OCI-LY3 (cell line): ENCODE measurements at regions not wholly inside any gene's neighbourhood (a gene's known extent, or its start where the extent isn't known, plus 50 kb on each side); places are given as distances from the start of the nearest gene placed in this dataset.

Experiments
- H2AFZ ChIP-seq: fragments of 200-600, 300-600 bp; shearing (Covaris generic); 2 replicates; pipeline ENCODE4 v1.6.0; 2014; ENCODE audit warnings: antibody characterized with exemption, low read depth, low read length
- H3K27ac ChIP-seq: fragments of 200-600, 300-600 bp; sonication (generic); 2 replicates; pipeline ENCODE4 v1.5.1; 2014; ENCODE audit warnings: mild to moderate bottlenecking, low read length, moderate library complexity, mixed read lengths
- H3K27me3 ChIP-seq: fragments of 200-600, 300-600 bp; sonication (generic); 2 replicates; pipeline ENCODE4 v1.6.1; 2014; ENCODE audit warnings: low read depth, low read length, mixed read lengths
- H3K36me3 ChIP-seq: fragments of 200-600, 300-600 bp; sonication (generic); replicated peaks from 2 replicates; pipeline ENCODE3; 2014; ENCODE audit warnings: low read depth, low read length, mixed read lengths
- H3K4me1 ChIP-seq: fragments of 300-600, 200-600 bp; sonication (generic); 2 replicates; pipeline ENCODE4 v1.6.1; 2014; ENCODE audit warnings: low read length, mixed read lengths
- H3K4me2 ChIP-seq: fragments of 200-600, 300-600 bp; sonication (generic); 2 replicates; pipeline ENCODE4 v1.6.1; 2014; ENCODE audit warnings: low read length, mixed read lengths
- H3K4me3 ChIP-seq: fragments of 300-600, 200-600 bp; sonication (generic); 2 replicates; pipeline ENCODE4 v1.5.1; 2014; ENCODE audit warnings: antibody characterized with exemption, mild to moderate bottlenecking, low read length, moderate library complexity
- H3K79me2 ChIP-seq: fragments of 300-600, 200-600 bp; shearing (Covaris generic); 2 replicates; pipeline ENCODE4 v1.6.1; 2014; ENCODE audit warnings: mild to moderate bottlenecking, low read length, mixed read lengths
- H3K9ac ChIP-seq: fragments of 300-600, 200-600 bp; shearing (Covaris generic); 2 replicates; pipeline ENCODE4 v1.6.0; 2014; ENCODE audit warnings: mild to moderate bottlenecking, low read length, moderate library complexity
- H3K9me3 ChIP-seq: fragments of 200-600, 300-600 bp; shearing (Covaris generic); 2 replicates; pipeline ENCODE4 v1.6.1; 2014; ENCODE audit warnings: low read length, mixed read lengths; ENCODE audit not compliant: insufficient read depth
- H4K20me1 ChIP-seq: fragments of 200-600, 300-600 bp; sonication (generic); 2 replicates; pipeline ENCODE4 v1.6.1; 2016; ENCODE audit warnings: low read length, mixed read lengths; ENCODE audit not compliant: insufficient read depth
- EZH2phosphoT487 ChIP-seq: fragments of 200-600 bp; shearing (Covaris generic); IDR thresholded peaks from 2 replicates; pipeline ENCODE4 v1.6.1; 2018; ENCODE audit warnings: antibody characterized with exemption, mixed run types, low read depth
- TF ChIP-seq, protein P1 (sequence below): fragments of 200-600, 300-600 bp; sonication (generic); IDR thresholded peaks from 2 replicates; pipeline ENCODE4 v1.5.1; 2014; ENCODE audit warnings: antibody characterized with exemption, low read length, low read depth

DNA sequence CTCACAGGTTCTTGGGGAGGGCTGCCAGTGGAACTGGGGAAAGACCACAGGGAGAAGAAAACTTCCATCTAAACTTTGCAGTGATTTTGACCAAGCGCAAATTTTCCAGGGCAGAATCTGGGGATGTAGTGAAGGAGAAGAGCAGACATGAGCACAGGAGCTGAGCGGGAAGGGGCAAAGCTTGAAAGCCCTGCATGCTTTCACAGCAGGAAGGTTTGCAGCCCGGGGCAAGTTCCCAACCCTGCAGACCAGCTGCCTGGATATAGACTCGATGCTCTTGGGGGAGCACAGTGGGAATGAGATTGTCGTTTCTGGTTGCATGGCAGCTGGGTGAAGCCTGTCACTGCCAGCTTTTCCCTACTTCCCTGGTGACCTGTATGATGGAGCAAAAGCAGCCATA lies 276.8 kb upstream of the RORB start:
- H4K20me1 ChIP-seq, result no peaks in the 10 kb centered on the region
- H2AFZ ChIP-seq, result no peak overlapping the region
- no peak overlapping the region for H3K4me3 ChIP-seq
- H3K4me1 ChIP-seq, result no peaks in the 10 kb centered on the region
- no peak overlapping the region for H3K4me2 ChIP-seq
- no peak for TF ChIP-seq EZH2phosphoT487
- TF ChIP-seq, protein P1, sequence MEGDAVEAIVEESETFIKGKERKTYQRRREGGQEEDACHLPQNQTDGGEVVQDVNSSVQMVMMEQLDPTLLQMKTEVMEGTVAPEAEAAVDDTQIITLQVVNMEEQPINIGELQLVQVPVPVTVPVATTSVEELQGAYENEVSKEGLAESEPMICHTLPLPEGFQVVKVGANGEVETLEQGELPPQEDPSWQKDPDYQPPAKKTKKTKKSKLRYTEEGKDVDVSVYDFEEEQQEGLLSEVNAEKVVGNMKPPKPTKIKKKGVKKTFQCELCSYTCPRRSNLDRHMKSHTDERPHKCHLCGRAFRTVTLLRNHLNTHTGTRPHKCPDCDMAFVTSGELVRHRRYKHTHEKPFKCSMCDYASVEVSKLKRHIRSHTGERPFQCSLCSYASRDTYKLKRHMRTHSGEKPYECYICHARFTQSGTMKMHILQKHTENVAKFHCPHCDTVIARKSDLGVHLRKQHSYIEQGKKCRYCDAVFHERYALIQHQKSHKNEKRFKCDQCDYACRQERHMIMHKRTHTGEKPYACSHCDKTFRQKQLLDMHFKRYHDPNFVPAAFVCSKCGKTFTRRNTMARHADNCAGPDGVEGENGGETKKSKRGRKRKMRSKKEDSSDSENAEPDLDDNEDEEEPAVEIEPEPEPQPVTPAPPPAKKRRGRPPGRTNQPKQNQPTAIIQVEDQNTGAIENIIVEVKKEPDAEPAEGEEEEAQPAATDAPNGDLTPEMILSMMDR, result no peak
- no peaks in the 10 kb centered on the region for H3K9me3 ChIP-seq
- no peak overlapping the region for H3K27ac ChIP-seq
- H3K9ac ChIP-seq, result no peak overlapping the region
- H3K36me3 ChIP-seq, result no peaks in the 10 kb centered on the region
- no peaks in the 10 kb centered on the region for H3K27me3 ChIP-seq
- H3K79me2 ChIP-seq, result no peaks in the 10 kb centered on the region

DNA sequence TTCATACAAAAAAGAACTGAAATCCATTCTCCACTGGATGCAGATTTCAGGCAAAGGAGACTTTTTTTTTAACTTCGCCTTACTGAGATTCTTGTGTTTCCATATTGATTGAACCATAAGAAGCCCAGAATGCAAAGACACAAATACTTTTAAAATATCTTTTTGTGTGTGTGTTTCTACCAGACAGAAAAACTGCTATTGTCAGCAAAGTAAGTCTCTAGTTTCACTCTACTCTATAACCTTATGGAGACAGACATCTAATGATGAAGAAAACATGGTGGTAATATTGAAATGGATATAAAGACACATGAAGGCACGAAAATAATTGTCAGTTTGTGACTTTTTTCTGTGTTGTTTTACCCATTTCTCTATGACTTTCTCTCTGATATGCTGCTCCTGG lies 260.3 kb upstream of the RORB start:
- Histone ChIP-seq H3K4me3 (no peak overlapping the region), H3K27me3 (no peaks in the 10 kb centered on the region), H3K79me2 (no peaks in the 10 kb centered on the region), H3K4me2 (no peak overlapping the region), H3K9ac (no peak overlapping the region), H2AFZ (no peak overlapping the region), H3K36me3 (no peaks in the 10 kb centered on the region), H3K4me1 (no peaks in the 10 kb centered on the region), H4K20me1 (no peaks in the 10 kb centered on the region), H3K27ac (no peak overlapping the region), H3K9me3 (no peaks in the 10 kb centered on the region)
- TF ChIP-seq, protein P1, result no peak
- no peak for TF ChIP-seq EZH2phosphoT487

DNA sequence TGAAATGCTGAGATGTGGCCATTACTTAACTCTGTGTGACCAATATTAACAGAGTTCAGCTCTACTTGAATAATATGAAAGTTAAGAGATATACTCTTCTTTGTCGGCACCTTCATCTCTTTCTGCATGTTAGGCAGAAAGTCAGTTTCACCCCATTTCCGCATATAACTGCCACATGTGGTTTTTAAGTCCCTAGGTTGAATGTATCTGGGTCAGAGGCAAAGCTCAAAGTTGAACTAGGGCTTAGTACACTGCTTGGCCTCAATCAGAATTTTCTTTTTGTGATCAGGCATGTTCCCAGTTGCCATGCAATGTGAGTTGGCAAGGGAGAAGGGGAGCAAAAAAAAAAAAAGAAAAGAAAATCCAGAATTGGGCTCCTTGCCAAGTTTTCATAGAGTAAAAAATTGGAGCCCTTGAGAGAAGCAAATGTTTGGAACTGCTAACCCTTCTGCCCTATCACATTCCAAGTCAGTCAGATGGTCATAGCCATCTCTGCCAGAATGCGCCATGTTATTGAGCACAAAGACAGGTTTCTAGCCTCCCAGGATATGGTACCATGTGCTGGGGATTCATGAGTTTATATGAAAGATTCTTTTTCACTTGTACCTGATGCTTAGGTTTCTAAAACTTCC lies 251.2 kb upstream of the RORB start:
- H3K4me2 ChIP-seq, result no peak overlapping the region

DNA sequence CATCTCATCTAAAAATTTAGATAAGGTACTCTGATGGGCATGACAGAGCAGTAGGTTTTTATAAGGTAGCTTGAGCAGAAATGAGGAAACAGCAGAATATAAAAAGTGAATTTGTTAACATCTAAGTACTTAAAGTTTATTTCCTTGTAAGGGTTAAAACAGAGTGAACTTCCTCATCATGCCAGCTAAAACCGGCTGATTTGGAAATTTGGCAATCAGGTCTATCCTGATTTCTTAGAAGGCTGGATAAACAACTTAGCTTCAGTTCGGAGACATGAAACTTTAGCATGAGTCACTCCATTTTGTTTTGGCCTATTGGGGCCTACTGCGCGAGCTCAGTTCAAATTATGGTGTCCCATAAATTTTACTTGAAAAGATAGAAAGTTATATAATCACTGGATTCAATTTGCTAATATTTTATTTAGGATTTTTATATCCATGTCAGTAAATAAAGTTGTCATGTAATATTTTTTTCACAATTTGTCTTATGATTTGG lies 241.6 kb upstream of the RORB start:
- Histone ChIP-seq H3K4me2 (no peak overlapping the region), H3K27ac (no peak overlapping the region), H3K9me3 (no peaks in the 10 kb centered on the region), H4K20me1 (no peaks in the 10 kb centered on the region), H3K4me3 (no peak overlapping the region), H3K27me3 (no peaks in the 10 kb centered on the region), H2AFZ (no peak overlapping the region), H3K36me3 (no peaks in the 10 kb centered on the region), H3K9ac (no peak overlapping the region), H3K79me2 (no peaks in the 10 kb centered on the region), H3K4me1 (no peaks in the 10 kb centered on the region)
- TF ChIP-seq, protein P1, result no peak

More for the DNA sequence above, 251.2 kb upstream of the RORB start:
- H3K27me3 ChIP-seq, result no peaks in the 10 kb centered on the region
- H3K4me1 ChIP-seq, result no peaks in the 10 kb centered on the region
- no peaks in the 10 kb centered on the region for H4K20me1 ChIP-seq
- no peak overlapping the region for H3K4me3 ChIP-seq
- TF ChIP-seq, protein P1, result no peak
- H3K36me3 ChIP-seq, result no peaks in the 10 kb centered on the region
- peak overlapping the region; percentile 35; the same call in 1 of the 2 replicates for H2AFZ ChIP-seq
- no peaks in the 10 kb centered on the region for H3K9me3 ChIP-seq
- no peaks in the 10 kb centered on the region for H3K79me2 ChIP-seq
- H3K27ac ChIP-seq, result no peak overlapping the region
- no peak overlapping the region for H3K9ac ChIP-seq
